GM23338 (cell line): ENCODE measurements at regions not wholly inside any gene's neighbourhood (a gene's known extent, or its start where the extent isn't known, plus 50 kb on each side); places are given as distances from the start of the nearest gene placed in this dataset.

ENCODE experiments used
- ATAC-seq: fragments of 200-7000 bp; cut with Tn5 transposase; 3 replicates; pipeline ENCODE4 v1.9.1; 2020
- DNase-seq: peaks from one replicate; pipeline ENCODE4 v3.0.0-alpha.2; 2015; ENCODE audit warnings: low spot score
- H2AFZ ChIP-seq: fragments of 200-600 bp; sonication (generic); 2 replicates; pipeline ENCODE4 v1.8.0; 2016; ENCODE audit warnings: antibody characterized with exemption, mild to moderate bottlenecking, moderate library complexity
- H3F3A ChIP-seq: fragments of 200-600 bp; sonication (generic); replicated peaks from 2 replicates; pipeline ENCODE4 v1.8.0; 2017; ENCODE audit warnings: antibody characterized with exemption, mixed run types, low read depth
- H3K27ac ChIP-seq: fragments of 200-600 bp; sonication (generic); 2 replicates; pipeline ENCODE4 v1.6.1; 2016; ENCODE audit warnings: low read depth
- H3K27me3 ChIP-seq: fragments of 200-600 bp; sonication (generic); 2 replicates; pipeline ENCODE4 v1.8.0; 2016; ENCODE audit warnings: mild to moderate bottlenecking, mixed run types, moderate library complexity; ENCODE audit not compliant: insufficient read depth
- H3K36me3 ChIP-seq: fragments of 200-600 bp; sonication (generic); 2 replicates; pipeline ENCODE4 v1.8.0; 2016; ENCODE audit warnings: mild to moderate bottlenecking; ENCODE audit not compliant: insufficient read depth
- H3K4me1 ChIP-seq: fragments of 200-600 bp; sonication (generic); 2 replicates; pipeline ENCODE4 v1.8.0; 2016; ENCODE audit warnings: mild to moderate bottlenecking, moderate library complexity; ENCODE audit not compliant: insufficient read depth
- H3K4me2 ChIP-seq: fragments of 200-600 bp; sonication (generic); 2 replicates; pipeline ENCODE4 v1.7.1; 2017; ENCODE audit warnings: mixed run types
- H3K4me3 ChIP-seq: fragments of 200-600 bp; sonication (generic); 2 replicates; pipeline ENCODE4 v1.6.1; 2016; ENCODE audit warnings: mixed run types
- H3K79me2 ChIP-seq: fragments of 200-600 bp; sonication (generic); replicated peaks from 2 replicates; pipeline ENCODE4 v1.8.0; 2017; ENCODE audit warnings: mild to moderate bottlenecking; ENCODE audit not compliant: insufficient read depth
- H3K9me2 ChIP-seq: fragments of 200-600 bp; sonication (generic); 2 replicates; pipeline ENCODE4 v1.8.0; 2017; ENCODE audit not compliant: insufficient read depth
- H4K20me1 ChIP-seq: fragments of 200-600 bp; sonication (generic); replicated peaks from 2 replicates; pipeline ENCODE4 v1.8.0; 2017; ENCODE audit warnings: mild to moderate bottlenecking; ENCODE audit not compliant: insufficient read depth
- H3K27ac Mint-ChIP-seq: 2 replicates; pipeline ENCODE4 v1.8.0; 2020; ENCODE audit warnings: inconsistent platforms, mild to moderate bottlenecking, moderate library complexity, mixed read lengths
- H3K27me3 Mint-ChIP-seq: 3 replicates; pipeline ENCODE4 v1.8.0; 2022; ENCODE audit warnings: low read depth, mild to moderate bottlenecking, moderate library complexity, mixed read lengths, inconsistent platforms; ENCODE audit not compliant: insufficient read depth, poor library complexity
- H3K36me3 Mint-ChIP-seq: 3 replicates; pipeline ENCODE4 v1.8.0; 2021; ENCODE audit warnings: low read depth, mild to moderate bottlenecking, inconsistent platforms, moderate library complexity, mixed read lengths
- H3K4me1 Mint-ChIP-seq: 3 replicates; pipeline ENCODE4 v1.8.0; 2020; ENCODE audit warnings: mild to moderate bottlenecking, inconsistent platforms, mixed read lengths
- H3K4me3 Mint-ChIP-seq: 3 replicates; pipeline ENCODE4 v1.8.0; 2021; ENCODE audit warnings: moderate library complexity, mild to moderate bottlenecking, inconsistent platforms, mixed read lengths
- H3K9me3 Mint-ChIP-seq: 3 replicates; pipeline ENCODE4 v1.8.0; 2020; ENCODE audit warnings: moderate library complexity, mild to moderate bottlenecking, inconsistent platforms, mixed read lengths
- CREB1 ChIP-seq: fragments of 250-450 bp; sonication (Bioruptor Pico); IDR thresholded peaks from 2 replicates; pipeline ENCODE4 v1.5.0; 2020; ENCODE audit warnings: low read depth, mild to moderate bottlenecking, moderate library complexity
- EZH2 ChIP-seq: fragments of 200-600 bp; sonication (generic); IDR thresholded peaks from one replicate; pipeline ENCODE4 v1.8.0; 2017; ENCODE audit warnings: antibody characterized with exemption, mild to moderate bottlenecking, low read depth; ENCODE audit not compliant: unreplicated experiment
- EZH2phosphoT487 ChIP-seq: fragments of 200-600 bp; sonication (generic); IDR thresholded peaks from one replicate; pipeline ENCODE4 v1.8.1; 2018; ENCODE audit warnings: antibody characterized with exemption; ENCODE audit not compliant: unreplicated experiment
- JUNB ChIP-seq: IDR thresholded peaks from one replicate; pipeline ENCODE4 v1.6.1; 2016; ENCODE audit warnings: antibody characterized with exemption; ENCODE audit not compliant: unreplicated experiment
- NANOG ChIP-seq: IDR thresholded peaks from 2 replicates; pipeline ENCODE4 v1.6.1; 2016; ENCODE audit warnings: antibody characterized with exemption, borderline replicate concordance
- POLR2AphosphoS5 ChIP-seq: IDR thresholded peaks from 2 replicates; pipeline ENCODE4 v1.6.1; 2016; ENCODE audit warnings: antibody characterized with exemption, low read depth
- STAT1 ChIP-seq: IDR thresholded peaks from one replicate; pipeline ENCODE4 v1.6.1; 2016; ENCODE audit warnings: antibody characterized with exemption; ENCODE audit not compliant: unreplicated experiment
- ZNF331 ChIP-seq: fragments of 250-450 bp; sonication (Bioruptor Pico); IDR thresholded peaks from 2 replicates; pipeline ENCODE4 v1.5.0; 2020; ENCODE audit warnings: low read depth, mild to moderate bottlenecking, moderate library complexity
- TF ChIP-seq, protein P1 (sequence below), 2 experiments: fragments of 200-600 bp in 1 of 2; sonication (generic) in 1 of 2; conservative IDR thresholded peaks; 2 replicates each; pipeline versions ENCODE4 v1.5.1 to v1.6.1; 2016 to 2017; ENCODE audit warnings: antibody characterized with exemption in 2 of 2, low read depth in 2 of 2, mild to moderate bottlenecking in 2 of 2, moderate library complexity in 1 of 2
- TF ChIP-seq, protein P2 (sequence below): fragments of 250-450 bp; sonication (Bioruptor Pico); IDR thresholded peaks from 2 replicates; pipeline ENCODE4 v1.5.0; 2020; ENCODE audit warnings: mild to moderate bottlenecking, moderate library complexity

DNA sequence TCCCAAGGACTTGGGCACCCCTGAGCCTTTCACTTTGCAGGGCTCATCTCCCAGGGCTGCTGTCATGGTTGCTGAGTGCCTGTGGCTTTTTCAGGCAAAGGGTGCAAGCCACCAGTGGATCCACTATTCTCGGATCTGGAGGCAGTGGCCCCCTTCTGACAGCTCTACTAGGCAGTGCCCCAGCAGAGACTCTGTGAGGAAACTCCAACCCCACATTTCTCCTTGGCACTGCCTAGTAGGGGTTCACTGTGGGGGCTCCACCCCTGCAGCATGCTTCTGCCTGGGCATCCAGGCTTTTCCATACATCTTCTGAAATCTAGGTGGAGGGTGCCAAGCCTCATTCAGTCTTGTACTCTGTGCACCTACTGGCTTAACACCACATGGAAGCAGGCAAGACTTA is 675.0 kb upstream of the MBL2 start (continued):
- TF ChIP-seq, protein P1, sequence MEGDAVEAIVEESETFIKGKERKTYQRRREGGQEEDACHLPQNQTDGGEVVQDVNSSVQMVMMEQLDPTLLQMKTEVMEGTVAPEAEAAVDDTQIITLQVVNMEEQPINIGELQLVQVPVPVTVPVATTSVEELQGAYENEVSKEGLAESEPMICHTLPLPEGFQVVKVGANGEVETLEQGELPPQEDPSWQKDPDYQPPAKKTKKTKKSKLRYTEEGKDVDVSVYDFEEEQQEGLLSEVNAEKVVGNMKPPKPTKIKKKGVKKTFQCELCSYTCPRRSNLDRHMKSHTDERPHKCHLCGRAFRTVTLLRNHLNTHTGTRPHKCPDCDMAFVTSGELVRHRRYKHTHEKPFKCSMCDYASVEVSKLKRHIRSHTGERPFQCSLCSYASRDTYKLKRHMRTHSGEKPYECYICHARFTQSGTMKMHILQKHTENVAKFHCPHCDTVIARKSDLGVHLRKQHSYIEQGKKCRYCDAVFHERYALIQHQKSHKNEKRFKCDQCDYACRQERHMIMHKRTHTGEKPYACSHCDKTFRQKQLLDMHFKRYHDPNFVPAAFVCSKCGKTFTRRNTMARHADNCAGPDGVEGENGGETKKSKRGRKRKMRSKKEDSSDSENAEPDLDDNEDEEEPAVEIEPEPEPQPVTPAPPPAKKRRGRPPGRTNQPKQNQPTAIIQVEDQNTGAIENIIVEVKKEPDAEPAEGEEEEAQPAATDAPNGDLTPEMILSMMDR (conservative IDR thresholded peaks at IDR 0.05; ENCODE audit: low read depth in 2 of 2) = no peak
- TF ChIP-seq POLR2AphosphoS5 (no peak), STAT1 (no peak)

DNA sequence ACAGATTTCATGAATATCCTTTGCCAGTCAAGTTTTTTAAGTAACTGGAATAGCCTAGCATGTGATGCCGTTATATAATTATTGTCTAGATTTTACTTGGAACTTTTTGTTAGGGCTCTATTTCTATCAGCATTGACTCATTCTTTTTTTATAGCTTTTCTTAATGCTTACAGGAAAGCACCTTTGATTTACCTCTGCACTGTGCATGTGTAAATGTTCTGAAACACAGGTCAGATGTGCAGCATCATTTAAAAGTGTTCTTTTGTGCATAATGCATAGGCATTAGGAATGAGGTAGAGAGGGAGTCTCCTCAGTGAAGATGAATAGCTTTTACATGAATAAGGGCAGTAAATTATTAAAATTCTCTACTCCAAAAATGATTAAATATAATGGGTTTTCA is 669.3 kb upstream of the MBL2 start:
- H3K36me3 Mint-ChIP-seq = peaks cover 25% of the 10 kb centered on the region
- no peaks in the 10 kb centered on the region for H3K27me3 ChIP-seq
- TF ChIP-seq, protein P1 (conservative IDR thresholded peaks at IDR 0.05; ENCODE audit: low read depth in 2 of 2) = no peak
- no peak for TF ChIP-seq STAT1
- TF ChIP-seq JUNB = no peak
- no peak for TF ChIP-seq CREB1 (CRISPR knock-in tag)
- no peak for TF ChIP-seq EZH2phosphoT487
- no peak for TF ChIP-seq NANOG
- TF ChIP-seq POLR2AphosphoS5 = no peak
- no peak for TF ChIP-seq EZH2
- TF ChIP-seq, protein P2, sequence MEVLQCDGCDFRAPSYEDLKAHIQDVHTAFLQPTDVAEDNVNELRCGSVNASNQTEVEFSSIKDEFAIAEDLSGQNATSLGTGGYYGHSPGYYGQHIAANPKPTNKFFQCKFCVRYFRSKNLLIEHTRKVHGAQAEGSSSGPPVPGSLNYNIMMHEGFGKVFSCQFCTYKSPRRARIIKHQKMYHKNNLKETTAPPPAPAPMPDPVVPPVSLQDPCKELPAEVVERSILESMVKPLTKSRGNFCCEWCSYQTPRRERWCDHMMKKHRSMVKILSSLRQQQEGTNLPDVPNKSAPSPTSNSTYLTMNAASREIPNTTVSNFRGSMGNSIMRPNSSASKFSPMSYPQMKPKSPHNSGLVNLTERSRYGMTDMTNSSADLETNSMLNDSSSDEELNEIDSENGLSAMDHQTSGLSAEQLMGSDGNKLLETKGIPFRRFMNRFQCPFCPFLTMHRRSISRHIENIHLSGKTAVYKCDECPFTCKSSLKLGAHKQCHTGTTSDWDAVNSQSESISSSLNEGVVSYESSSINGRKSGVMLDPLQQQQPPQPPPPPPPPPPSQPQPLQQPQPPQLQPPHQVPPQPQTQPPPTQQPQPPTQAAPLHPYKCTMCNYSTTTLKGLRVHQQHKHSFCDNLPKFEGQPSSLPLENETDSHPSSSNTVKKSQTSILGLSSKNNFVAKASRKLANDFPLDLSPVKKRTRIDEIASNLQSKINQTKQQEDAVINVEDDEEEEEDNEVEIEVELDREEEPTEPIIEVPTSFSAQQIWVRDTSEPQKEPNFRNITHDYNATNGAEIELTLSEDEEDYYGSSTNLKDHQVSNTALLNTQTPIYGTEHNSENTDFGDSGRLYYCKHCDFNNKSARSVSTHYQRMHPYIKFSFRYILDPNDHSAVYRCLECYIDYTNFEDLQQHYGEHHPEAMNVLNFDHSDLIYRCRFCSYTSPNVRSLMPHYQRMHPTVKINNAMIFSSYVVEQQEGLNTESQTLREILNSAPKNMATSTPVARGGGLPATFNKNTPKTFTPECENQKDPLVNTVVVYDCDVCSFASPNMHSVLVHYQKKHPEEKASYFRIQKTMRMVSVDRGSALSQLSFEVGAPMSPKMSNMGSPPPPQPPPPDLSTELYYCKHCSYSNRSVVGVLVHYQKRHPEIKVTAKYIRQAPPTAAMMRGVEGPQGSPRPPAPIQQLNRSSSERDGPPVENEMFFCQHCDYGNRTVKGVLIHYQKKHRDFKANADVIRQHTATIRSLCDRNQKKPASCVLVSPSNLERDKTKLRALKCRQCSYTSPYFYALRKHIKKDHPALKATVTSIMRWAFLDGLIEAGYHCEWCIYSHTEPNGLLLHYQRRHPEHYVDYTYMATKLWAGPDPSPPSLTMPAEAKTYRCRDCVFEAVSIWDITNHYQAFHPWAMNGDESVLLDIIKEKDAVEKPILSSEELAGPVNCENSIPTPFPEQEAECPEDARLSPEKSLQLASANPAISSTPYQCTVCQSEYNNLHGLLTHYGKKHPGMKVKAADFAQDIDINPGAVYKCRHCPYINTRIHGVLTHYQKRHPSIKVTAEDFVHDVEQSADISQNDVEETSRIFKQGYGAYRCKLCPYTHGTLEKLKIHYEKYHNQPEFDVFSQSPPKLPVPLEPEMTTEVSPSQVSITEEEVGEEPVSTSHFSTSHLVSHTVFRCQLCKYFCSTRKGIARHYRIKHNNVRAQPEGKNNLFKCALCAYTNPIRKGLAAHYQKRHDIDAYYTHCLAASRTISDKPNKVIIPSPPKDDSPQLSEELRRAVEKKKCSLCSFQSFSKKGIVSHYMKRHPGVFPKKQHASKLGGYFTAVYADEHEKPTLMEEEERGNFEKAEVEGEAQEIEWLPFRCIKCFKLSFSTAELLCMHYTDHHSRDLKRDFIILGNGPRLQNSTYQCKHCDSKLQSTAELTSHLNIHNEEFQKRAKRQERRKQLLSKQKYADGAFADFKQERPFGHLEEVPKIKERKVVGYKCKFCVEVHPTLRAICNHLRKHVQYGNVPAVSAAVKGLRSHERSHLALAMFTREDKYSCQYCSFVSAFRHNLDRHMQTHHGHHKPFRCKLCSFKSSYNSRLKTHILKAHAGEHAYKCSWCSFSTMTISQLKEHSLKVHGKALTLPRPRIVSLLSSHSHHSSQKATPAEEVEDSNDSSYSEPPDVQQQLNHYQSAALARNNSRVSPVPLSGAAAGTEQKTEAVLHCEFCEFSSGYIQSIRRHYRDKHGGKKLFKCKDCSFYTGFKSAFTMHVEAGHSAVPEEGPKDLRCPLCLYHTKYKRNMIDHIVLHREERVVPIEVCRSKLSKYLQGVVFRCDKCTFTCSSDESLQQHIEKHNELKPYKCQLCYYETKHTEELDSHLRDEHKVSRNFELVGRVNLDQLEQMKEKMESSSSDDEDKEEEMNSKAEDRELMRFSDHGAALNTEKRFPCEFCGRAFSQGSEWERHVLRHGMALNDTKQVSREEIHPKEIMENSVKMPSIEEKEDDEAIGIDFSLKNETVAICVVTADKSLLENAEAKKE (CRISPR knock-in tag) = no peak
- no peak for TF ChIP-seq ZNF331 (CRISPR knock-in tag)
- no peak overlapping the region for H3K4me2 ChIP-seq
- no peak overlapping the region for H3K27ac ChIP-seq
- no peaks in the 10 kb centered on the region for H4K20me1 ChIP-seq
- DNase-seq = no peak
- peaks cover 9% of the 10 kb centered on the region for H3K4me1 Mint-ChIP-seq
- H3K9me3 Mint-ChIP-seq = peaks cover 21% of the 10 kb centered on the region
- H3K36me3 ChIP-seq = peaks cover 7% of the 10 kb centered on the region
- no peak overlapping the region for H2AFZ ChIP-seq
- no peak overlapping the region for H3K4me3 ChIP-seq
- no peak overlapping the region for H3K4me3 Mint-ChIP-seq
- H3K4me1 ChIP-seq = peaks cover 3% of the 10 kb centered on the region; the same call in 1 of the 2 replicates
- no peak for ATAC-seq
- H3K79me2 ChIP-seq = no peaks in the 10 kb centered on the region
- no peak overlapping the region for H3K27ac Mint-ChIP-seq
- 0 out of 2 replicates have a peak, but pooled peaks cover 11% of the 10 kb centered on the region for H3K9me2 ChIP-seq
- no peaks in the 10 kb centered on the region for H3F3A ChIP-seq
- no peaks in the 10 kb centered on the region for H3K27me3 Mint-ChIP-seq
